T-helper 17 cell (primary cell): ENCODE measurements at regions not wholly inside any gene's neighbourhood (a gene's known extent, or its start where the extent isn't known, plus 50 kb on each side); places are given as distances from the start of the nearest gene placed in this dataset.

Experiments
- ATAC-seq: fragments of 150-1000 bp; cut with Tn5 transposase; 2 replicates; pipeline ENCODE4 v1.10.0; 2021; ENCODE audit warnings: mild to moderate bottlenecking, moderate library complexity
- DNase-seq, 3 donors: peaks; one replicate each; pipeline versions ENCODE4 v3.0.0 to v3.0.0-alpha.2; 2020 to 2021
- H3K9me3 ChIP-seq: one replicate; pipeline ENCODE4 v1.7.0; 2013; ENCODE audit warnings: low read length, mild to moderate bottlenecking; ENCODE audit not compliant: control insufficient read depth, poor library complexity, severe bottlenecking
- H3K27ac Mint-ChIP-seq: one replicate; pipeline ENCODE4 v1.8.0; 2022; ENCODE audit warnings: mild to moderate bottlenecking, moderate library complexity, mixed read lengths
- H3K27me3 Mint-ChIP-seq: one replicate; pipeline ENCODE4 v1.8.0; 2022; ENCODE audit warnings: mixed read lengths
- H3K36me3 Mint-ChIP-seq: one replicate; pipeline ENCODE4 v1.8.0; 2022; ENCODE audit warnings: low read depth, mixed read lengths
- H3K4me1 Mint-ChIP-seq: one replicate; pipeline ENCODE4 v1.8.0; 2022; ENCODE audit warnings: mild to moderate bottlenecking, mixed read lengths
- H3K4me3 Mint-ChIP-seq: one replicate; pipeline ENCODE4 v1.8.0; 2022; ENCODE audit warnings: mild to moderate bottlenecking, moderate library complexity, mixed read lengths

- H3K9me3 ChIP-seq: no peaks in the 10 kb centered on the region
- no peak for ATAC-seq
- no peaks in the 10 kb centered on the region for H3K4me1 Mint-ChIP-seq
- DNase-seq: no peak
- no peak overlapping the region for H3K27ac Mint-ChIP-seq
- H3K27me3 Mint-ChIP-seq: peaks cover 16% of the 10 kb centered on the region
- no peak overlapping the region for H3K4me3 Mint-ChIP-seq
- H3K36me3 Mint-ChIP-seq: no peaks in the 10 kb centered on the region
Measured at GRCh38 chr3:54008099-54008498, 114.3 kb upstream of the CACNA2D3 start.

DNA sequence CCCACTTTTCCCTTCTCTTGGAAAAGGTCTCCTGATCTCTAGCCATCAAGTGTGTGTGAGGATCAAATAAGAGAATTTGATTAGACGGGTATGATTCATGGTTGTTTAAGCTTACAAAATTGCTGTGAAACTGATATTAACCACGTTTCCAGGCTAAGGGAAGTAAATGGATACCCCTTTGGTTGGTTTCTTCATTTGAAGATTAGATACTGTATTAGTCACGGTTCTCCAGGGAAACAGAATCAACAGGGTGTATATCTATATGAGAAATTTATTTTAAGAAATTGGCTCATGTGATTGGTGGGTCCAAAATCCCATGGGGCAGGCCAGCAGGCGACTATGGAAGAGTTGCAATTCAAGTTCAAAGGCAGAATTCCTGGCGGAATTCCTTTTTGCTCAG lies 112.7 kb upstream of the SELENOK start:
- Mint-ChIP-seq H3K4me1 (no peaks in the 10 kb centered on the region), H3K27me3 (peaks cover 20% of the 10 kb centered on the region), H3K4me3 (no peak overlapping the region), H3K36me3 (no peaks in the 10 kb centered on the region), H3K27ac (no peak overlapping the region)
- DNase-seq (no peak), ATAC-seq (no peak)
- no peaks in the 10 kb centered on the region for H3K9me3 ChIP-seq

GRCh38 chr3:54003136-54003535 lies 111.5 kb upstream of the SELENOK start:
- ATAC-seq: no peak
- DNase-seq: no peak
- Mint-ChIP-seq H3K4me3 (no peak overlapping the region), H3K27ac (no peak overlapping the region), H3K36me3 (no peaks in the 10 kb centered on the region), H3K4me1 (no peaks in the 10 kb centered on the region), H3K27me3 (peaks cover 19% of the 10 kb centered on the region)
- H3K9me3 ChIP-seq: no peaks in the 10 kb centered on the region

- H3K27me3 Mint-ChIP-seq: peaks cover 27% of the 10 kb centered on the region
- H3K27ac Mint-ChIP-seq: no peak overlapping the region
- H3K9me3 ChIP-seq: no peaks in the 10 kb centered on the region
- H3K36me3 Mint-ChIP-seq: no peaks in the 10 kb centered on the region
- no peaks in the 10 kb centered on the region for H3K4me1 Mint-ChIP-seq
- ATAC-seq (no peak), DNase-seq (no peak)
- no peak overlapping the region for H3K4me3 Mint-ChIP-seq
Measured at GRCh38 chr3:53999725-54000124, 108.1 kb upstream of the SELENOK start.

DNA sequence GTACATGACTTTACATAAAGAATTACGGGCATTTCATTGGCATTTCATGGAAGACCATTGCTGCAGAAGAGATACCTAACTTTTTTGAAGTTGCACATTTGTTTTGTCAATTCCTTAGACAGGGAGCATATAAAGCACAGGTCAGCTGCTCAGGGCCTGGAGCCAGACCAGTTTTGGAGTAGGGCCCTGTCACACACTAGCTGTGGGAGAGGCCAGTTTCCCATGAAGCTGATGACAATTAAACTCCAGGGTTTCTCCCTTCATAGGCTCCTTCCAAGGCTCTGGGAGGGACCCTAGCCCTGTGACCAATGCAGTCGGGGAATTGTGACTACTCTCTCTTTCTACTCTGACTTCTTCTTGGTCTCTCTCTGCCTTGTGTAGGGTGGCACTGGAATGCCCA lies 107.3 kb upstream of the SELENOK start:
- H3K4me3 Mint-ChIP-seq: no peak overlapping the region
- peaks cover 27% of the 10 kb centered on the region for H3K27me3 Mint-ChIP-seq
- no peaks in the 10 kb centered on the region for H3K36me3 Mint-ChIP-seq
- H3K4me1 Mint-ChIP-seq: no peaks in the 10 kb centered on the region
- H3K27ac Mint-ChIP-seq: no peak overlapping the region
- ATAC-seq (no peak), DNase-seq (no peak)
- no peaks in the 10 kb centered on the region for H3K9me3 ChIP-seq

GRCh38 chr3:53997476-53997875 lies 105.8 kb upstream of the SELENOK start:
- H3K4me3 Mint-ChIP-seq: no peak overlapping the region
- DNase-seq (no peak), ATAC-seq (no peak)
- H3K36me3 Mint-ChIP-seq: no peaks in the 10 kb centered on the region
- peaks cover 27% of the 10 kb centered on the region for H3K27me3 Mint-ChIP-seq
- H3K27ac Mint-ChIP-seq: no peak overlapping the region
- H3K4me1 Mint-ChIP-seq: no peaks in the 10 kb centered on the region
- H3K9me3 ChIP-seq: no peaks in the 10 kb centered on the region

GRCh38 chr3:53996141-53996874 lies 104.6 kb upstream of the SELENOK start:
- H3K9me3 ChIP-seq: no peaks in the 10 kb centered on the region
- Mint-ChIP-seq H3K36me3 (no peaks in the 10 kb centered on the region), H3K27me3 (peaks cover 24% of the 10 kb centered on the region), H3K4me1 (no peaks in the 10 kb centered on the region), H3K27ac (no peak overlapping the region), H3K4me3 (no peak overlapping the region)
- DNase-seq: no peak
- ATAC-seq: no peak

DNA sequence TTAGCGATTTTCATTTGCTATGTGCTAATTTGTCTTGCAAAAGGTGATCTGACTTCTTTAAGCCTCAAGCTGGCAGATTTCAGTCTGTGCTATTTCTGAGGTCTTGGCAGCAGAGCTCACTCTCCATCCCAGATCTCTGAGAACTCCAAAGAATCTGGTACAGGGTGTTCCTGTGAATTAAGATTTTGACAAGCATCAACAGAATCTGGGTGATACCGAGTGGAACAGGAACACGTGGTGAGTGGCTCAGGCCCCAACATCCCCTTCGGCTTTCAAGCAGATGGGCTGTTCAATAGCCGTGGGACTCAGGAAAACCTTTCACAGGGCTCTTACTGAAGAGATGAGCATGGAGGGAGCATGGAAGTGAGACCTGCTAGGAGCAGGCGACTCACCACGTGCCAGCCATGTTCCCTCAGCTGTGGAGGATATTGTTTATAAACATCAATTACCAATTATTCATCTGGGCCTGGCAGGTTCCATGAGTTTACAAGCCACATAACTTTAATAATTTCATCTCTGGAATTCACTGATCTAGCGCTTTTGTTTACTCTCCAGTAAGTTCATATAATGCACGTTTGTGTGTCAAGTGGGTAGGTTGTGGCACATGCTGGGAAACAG lies 103.4 kb upstream of the SELENOK start:
- ATAC-seq: no peak
- peaks cover 21% of the 10 kb centered on the region for H3K27me3 Mint-ChIP-seq
- no peak for DNase-seq
- no peaks in the 10 kb centered on the region for H3K4me1 Mint-ChIP-seq
- no peak overlapping the region for H3K4me3 Mint-ChIP-seq
- H3K27ac Mint-ChIP-seq: no peak overlapping the region
- no peaks in the 10 kb centered on the region for H3K36me3 Mint-ChIP-seq
- no peaks in the 10 kb centered on the region for H3K9me3 ChIP-seq

DNA sequence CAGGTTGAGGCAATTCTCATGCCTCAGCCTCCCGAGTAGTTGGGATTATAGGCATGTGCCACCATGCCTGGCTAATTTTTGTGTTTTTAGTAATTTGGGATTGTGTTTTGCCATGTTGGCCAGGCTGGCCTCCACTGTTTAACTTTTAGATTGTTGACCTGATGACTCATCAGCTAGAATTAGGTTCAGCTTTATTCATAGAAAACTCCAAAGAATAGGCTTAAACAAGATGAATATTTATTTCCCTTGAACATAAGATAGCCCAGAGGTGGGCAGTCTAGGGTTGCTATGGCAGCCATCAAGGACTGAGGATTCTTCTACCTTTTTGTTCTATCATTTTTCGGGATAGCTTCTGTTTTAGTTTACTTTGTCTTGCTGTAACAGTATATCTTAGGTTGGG lies 99.6 kb upstream of the SELENOK start:
- H3K36me3 Mint-ChIP-seq: no peaks in the 10 kb centered on the region
- H3K27ac Mint-ChIP-seq: no peak overlapping the region
- no peaks in the 10 kb centered on the region for H3K27me3 Mint-ChIP-seq
- no peak overlapping the region for H3K4me3 Mint-ChIP-seq
- ATAC-seq (no peak), DNase-seq (no peak)
- H3K9me3 ChIP-seq: no peaks in the 10 kb centered on the region
- no peaks in the 10 kb centered on the region for H3K4me1 Mint-ChIP-seq

GRCh38 chr3:53989946-53990345 lies 98.3 kb upstream of the SELENOK start:
- ATAC-seq (no peak), DNase-seq (no peak)
- H3K4me1 Mint-ChIP-seq: no peaks in the 10 kb centered on the region
- no peaks in the 10 kb centered on the region for H3K27me3 Mint-ChIP-seq
- H3K36me3 Mint-ChIP-seq: no peaks in the 10 kb centered on the region
- H3K27ac Mint-ChIP-seq: no peak overlapping the region
- H3K4me3 Mint-ChIP-seq: no peak overlapping the region
- no peaks in the 10 kb centered on the region for H3K9me3 ChIP-seq

- no peaks in the 10 kb centered on the region for H3K4me1 Mint-ChIP-seq
- ATAC-seq: no peak
- H3K27ac Mint-ChIP-seq: no peak overlapping the region
- H3K4me3 Mint-ChIP-seq: no peak overlapping the region
- DNase-seq: no peak
- no peaks in the 10 kb centered on the region for H3K27me3 Mint-ChIP-seq
- H3K9me3 ChIP-seq: no peaks in the 10 kb centered on the region
- H3K36me3 Mint-ChIP-seq: no peaks in the 10 kb centered on the region
Measured at GRCh38 chr3:53989451-53989850, 97.8 kb upstream of the SELENOK start.

DNA sequence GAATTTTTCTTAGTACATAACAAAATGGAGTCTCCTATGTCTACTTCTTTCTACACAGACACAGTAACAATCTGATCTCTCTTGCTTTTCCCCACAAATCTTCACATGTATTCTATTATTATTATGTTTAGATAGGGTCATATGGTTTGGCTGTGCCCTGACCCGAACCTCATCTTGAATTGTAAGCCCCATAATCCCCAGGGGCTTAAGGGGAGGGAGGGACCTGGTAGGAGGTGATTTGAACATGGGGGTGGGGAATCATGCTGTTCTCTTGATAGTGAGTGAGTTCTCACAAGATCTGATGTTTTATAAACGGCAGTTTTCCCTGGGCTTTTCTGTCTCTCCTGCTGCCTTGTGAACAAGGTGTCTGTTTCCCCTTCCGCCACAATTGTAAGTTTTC lies 86.7 kb upstream of the SELENOK start:
- H3K4me1 Mint-ChIP-seq: no peaks in the 10 kb centered on the region
- no peak for ATAC-seq
- no peak overlapping the region for H3K4me3 Mint-ChIP-seq
- DNase-seq: no peak
- H3K27me3 Mint-ChIP-seq: peaks cover 5% of the 10 kb centered on the region
- H3K36me3 Mint-ChIP-seq: peaks cover 8% of the 10 kb centered on the region
- no peak overlapping the region for H3K27ac Mint-ChIP-seq
- peaks cover 2% of the 10 kb centered on the region for H3K9me3 ChIP-seq

DNA sequence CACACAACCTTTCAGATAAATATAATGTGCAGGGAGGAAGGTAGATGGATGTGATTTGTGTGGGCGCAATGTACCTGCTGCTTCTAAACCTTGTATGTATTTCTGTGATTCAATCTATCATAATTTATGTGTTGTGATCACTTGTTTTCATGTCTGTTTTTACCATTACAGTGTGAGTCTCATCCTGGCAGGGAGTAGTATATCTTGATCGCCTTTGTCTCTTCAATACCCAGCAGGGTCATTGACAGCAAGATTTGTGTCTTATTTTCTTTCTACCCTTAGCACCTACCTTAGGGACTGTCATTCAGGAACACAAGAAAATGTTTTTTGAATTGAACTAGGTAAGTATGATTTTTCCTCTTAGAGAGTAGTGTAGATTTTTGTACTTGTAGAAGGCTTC lies 83.7 kb upstream of the SELENOK start:
- H3K36me3 Mint-ChIP-seq: peaks cover 9% of the 10 kb centered on the region
- H3K27me3 Mint-ChIP-seq: peaks cover 5% of the 10 kb centered on the region
- H3K4me3 Mint-ChIP-seq: no peak overlapping the region
- H3K4me1 Mint-ChIP-seq: no peaks in the 10 kb centered on the region
- no peak overlapping the region for H3K27ac Mint-ChIP-seq
- peaks cover 5% of the 10 kb centered on the region for H3K9me3 ChIP-seq
- no peak for ATAC-seq
- no peak for DNase-seq

- H3K27me3 Mint-ChIP-seq: no peaks in the 10 kb centered on the region
- peaks cover 5% of the 10 kb centered on the region for H3K36me3 Mint-ChIP-seq
- H3K27ac Mint-ChIP-seq: no peak overlapping the region
- no peaks in the 10 kb centered on the region for H3K4me1 Mint-ChIP-seq
- ATAC-seq (no peak), DNase-seq (no peak)
- no peak overlapping the region for H3K4me3 Mint-ChIP-seq
- peaks cover 5% of the 10 kb centered on the region for H3K9me3 ChIP-seq
Measured at GRCh38 chr3:53974324-53974723, 82.7 kb upstream of the SELENOK start.
